ENCODE measurements at regions not wholly inside any gene's neighbourhood (a gene's known extent, or its start where the extent isn't known, plus 50 kb on each side); places are given as distances from the start of the nearest gene placed in this dataset.
A peak's percentile ranks its signal among the peaks of the same experiment; 100 is the strongest.

DNA sequence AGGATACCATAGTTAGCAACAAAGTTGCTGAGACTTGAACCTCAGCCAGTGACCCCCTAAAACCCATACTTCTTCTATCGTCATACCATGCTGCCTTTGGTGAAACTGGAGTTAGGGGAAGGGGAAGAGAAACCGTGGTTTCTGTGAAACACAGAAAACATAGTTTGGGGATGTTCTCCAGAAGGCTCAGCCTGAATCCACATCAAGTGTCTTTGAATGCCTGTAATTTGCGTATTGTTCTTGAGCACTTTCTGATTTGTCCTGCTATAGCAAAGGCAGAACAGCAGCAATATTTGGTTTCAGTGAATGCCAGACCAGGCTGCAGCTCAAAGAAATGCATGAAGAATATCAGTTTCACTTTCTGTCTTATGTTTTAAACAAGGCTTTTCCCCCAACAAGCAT lies 258.7 kb downstream of the TTC32 start:
- H3K4me3 ChIP-seq (ENCODE audit: low read depth, low read length): no peak overlapping the region
- TF ChIP-seq, protein P1, sequence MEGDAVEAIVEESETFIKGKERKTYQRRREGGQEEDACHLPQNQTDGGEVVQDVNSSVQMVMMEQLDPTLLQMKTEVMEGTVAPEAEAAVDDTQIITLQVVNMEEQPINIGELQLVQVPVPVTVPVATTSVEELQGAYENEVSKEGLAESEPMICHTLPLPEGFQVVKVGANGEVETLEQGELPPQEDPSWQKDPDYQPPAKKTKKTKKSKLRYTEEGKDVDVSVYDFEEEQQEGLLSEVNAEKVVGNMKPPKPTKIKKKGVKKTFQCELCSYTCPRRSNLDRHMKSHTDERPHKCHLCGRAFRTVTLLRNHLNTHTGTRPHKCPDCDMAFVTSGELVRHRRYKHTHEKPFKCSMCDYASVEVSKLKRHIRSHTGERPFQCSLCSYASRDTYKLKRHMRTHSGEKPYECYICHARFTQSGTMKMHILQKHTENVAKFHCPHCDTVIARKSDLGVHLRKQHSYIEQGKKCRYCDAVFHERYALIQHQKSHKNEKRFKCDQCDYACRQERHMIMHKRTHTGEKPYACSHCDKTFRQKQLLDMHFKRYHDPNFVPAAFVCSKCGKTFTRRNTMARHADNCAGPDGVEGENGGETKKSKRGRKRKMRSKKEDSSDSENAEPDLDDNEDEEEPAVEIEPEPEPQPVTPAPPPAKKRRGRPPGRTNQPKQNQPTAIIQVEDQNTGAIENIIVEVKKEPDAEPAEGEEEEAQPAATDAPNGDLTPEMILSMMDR (IDR thresholded peaks at IDR 0.05; ENCODE audit: insufficient read depth, low read length): no peak
- DNase-seq (ENCODE audit: low read depth): no peak

DNA sequence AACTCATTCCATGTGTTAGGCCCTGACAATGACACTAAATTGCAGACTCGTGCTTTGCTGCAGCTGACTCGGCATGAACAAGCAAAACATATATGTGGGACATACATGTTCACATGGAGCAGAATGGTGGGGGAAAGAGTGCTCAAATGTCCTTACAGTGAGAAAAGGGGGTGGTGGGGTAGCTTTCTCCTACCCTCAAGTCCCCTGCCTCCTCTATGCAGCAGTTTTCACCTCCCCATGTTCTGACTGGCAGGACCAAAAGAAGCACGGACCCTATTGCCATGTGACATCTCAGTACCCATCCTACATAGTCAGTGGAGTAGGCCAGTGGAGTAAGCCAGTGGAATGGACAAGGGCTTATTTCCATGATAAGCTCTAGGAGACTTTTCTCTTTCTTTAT lies 259.3 kb downstream of the TTC32 start:
- TF ChIP-seq, protein P1 (IDR thresholded peaks at IDR 0.05; ENCODE audit: insufficient read depth, low read length): no peak
- H3K4me3 ChIP-seq (ENCODE audit: low read depth, low read length): no peak overlapping the region
- no peak for DNase-seq (ENCODE audit: low read depth)

GRCh38 chr2:19635951-19636510 lies 265.8 kb downstream of the TTC32 start:
- no peak overlapping the region for H3K4me3 ChIP-seq (ENCODE audit: low read depth, low read length)
- DNase-seq (ENCODE audit: low read depth): no peak
- TF ChIP-seq, protein P1 (IDR thresholded peaks at IDR 0.05; ENCODE audit: insufficient read depth, low read length): no peak

GRCh38 chr2:19632403-19632991 lies 269.3 kb downstream of the TTC32 start:
- TF ChIP-seq, protein P1 (IDR thresholded peaks at IDR 0.05; ENCODE audit: insufficient read depth, low read length): no peak
- DNase-seq (ENCODE audit: low read depth): peak; percentile 54
- H3K4me3 ChIP-seq (ENCODE audit: low read depth, low read length): no peak overlapping the region

- DNase-seq (ENCODE audit: low read depth): no peak
- TF ChIP-seq, protein P1 (IDR thresholded peaks at IDR 0.05; ENCODE audit: insufficient read depth, low read length): no peak
Measured at GRCh38 chr2:19631871-19632270, 269.9 kb downstream of the TTC32 start.

GRCh38 chr2:19630921-19631320 lies 270.9 kb downstream of the TTC32 start:
- TF ChIP-seq, protein P1 (IDR thresholded peaks at IDR 0.05; ENCODE audit: insufficient read depth, low read length): no peak
- no peak for DNase-seq (ENCODE audit: low read depth)
- H3K4me3 ChIP-seq (ENCODE audit: low read depth, low read length): no peak overlapping the region

More at GRCh38 chr2:19631871-19632270, 269.9 kb downstream of the TTC32 start:
- H3K4me3 ChIP-seq (ENCODE audit: low read depth, low read length): no peak overlapping the region

DNA sequence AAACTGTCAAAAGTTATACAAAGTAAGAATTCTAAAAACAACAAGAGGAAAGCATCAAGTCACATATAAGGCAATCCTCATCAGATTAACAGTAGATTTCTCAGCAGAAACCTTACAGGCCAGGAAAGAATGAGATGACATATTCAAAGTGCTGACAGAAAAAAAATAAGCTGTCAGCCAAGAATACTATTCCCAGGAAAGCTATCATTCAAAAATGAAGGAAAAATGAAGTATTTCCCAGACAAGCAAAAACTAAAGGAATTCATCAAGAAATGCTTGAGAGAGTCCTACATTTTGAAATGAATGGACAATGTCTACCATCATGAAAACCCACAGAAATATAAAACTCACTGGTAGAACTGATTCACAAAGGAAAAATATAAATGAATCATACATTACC lies 268.9 kb upstream of the OSR1 start:
- no peak for DNase-seq (ENCODE audit: low read depth)
- TF ChIP-seq, protein P1 (IDR thresholded peaks at IDR 0.05; ENCODE audit: insufficient read depth, low read length): no peak
- no peak overlapping the region for H3K4me3 ChIP-seq (ENCODE audit: low read depth, low read length)

Data from fibroblast of the aortic adventitia (primary cell).